BJ (cell line): ENCODE measurements at regions not wholly inside any gene's neighbourhood (a gene's known extent, or its start where the extent isn't known, plus 50 kb on each side); places are given as distances from the start of the nearest gene placed in this dataset.

Source experiments
- CTCF ChIA-PET: fragments of 350-600 bp; formaldehyde crosslinking; extraction: SDS; loops from one replicate; lab custom pipeline; 2021; ENCODE audit warnings: antibody characterized with exemption, inconsistent platforms; lab: Yijun Ruan, JAX
- POLR2A ChIA-PET: fragments of 300-600 bp; sonication (Branson Sonifier 250); formaldehyde crosslinking; extraction: SDS; loops from one replicate; lab custom pipeline; 2021; ENCODE audit warnings: antibody characterized with exemption; lab: Charles Lee
- DNase-seq: peaks from one replicate; pipeline ENCODE4 v3.0.0-alpha.2; 2011; ENCODE audit warnings: low read depth
- H3K27me3 ChIP-seq: 2 replicates; pipeline ENCODE4 v1.6.0; 2011; ENCODE audit warnings: low read length; ENCODE audit not compliant: control insufficient read depth, insufficient read depth
- H3K36me3 ChIP-seq: 2 replicates; pipeline ENCODE4 v1.5.1; 2011; ENCODE audit warnings: low read length; ENCODE audit not compliant: control insufficient read depth, insufficient read depth
- H3K4me3 ChIP-seq: 2 replicates; pipeline ENCODE4 v1.5.1; 2011; ENCODE audit warnings: low read depth, mild to moderate bottlenecking, control low read depth, low read length
- TF ChIP-seq, protein P1 (sequence below): IDR thresholded peaks from 2 replicates; pipeline ENCODE4 v1.5.1; 2011; ENCODE audit warnings: low read depth, mild to moderate bottlenecking, control low read depth, inconsistent platforms, low read length, moderate library complexity; ENCODE audit not compliant: insufficient read depth

GRCh38 chr13:82370316-82370715, 1512.0 kb downstream of the SLITRK1 start:
- ChIA-PET POLR2A (no interaction called here), CTCF (no interaction called here)
- TF ChIP-seq, protein P1, sequence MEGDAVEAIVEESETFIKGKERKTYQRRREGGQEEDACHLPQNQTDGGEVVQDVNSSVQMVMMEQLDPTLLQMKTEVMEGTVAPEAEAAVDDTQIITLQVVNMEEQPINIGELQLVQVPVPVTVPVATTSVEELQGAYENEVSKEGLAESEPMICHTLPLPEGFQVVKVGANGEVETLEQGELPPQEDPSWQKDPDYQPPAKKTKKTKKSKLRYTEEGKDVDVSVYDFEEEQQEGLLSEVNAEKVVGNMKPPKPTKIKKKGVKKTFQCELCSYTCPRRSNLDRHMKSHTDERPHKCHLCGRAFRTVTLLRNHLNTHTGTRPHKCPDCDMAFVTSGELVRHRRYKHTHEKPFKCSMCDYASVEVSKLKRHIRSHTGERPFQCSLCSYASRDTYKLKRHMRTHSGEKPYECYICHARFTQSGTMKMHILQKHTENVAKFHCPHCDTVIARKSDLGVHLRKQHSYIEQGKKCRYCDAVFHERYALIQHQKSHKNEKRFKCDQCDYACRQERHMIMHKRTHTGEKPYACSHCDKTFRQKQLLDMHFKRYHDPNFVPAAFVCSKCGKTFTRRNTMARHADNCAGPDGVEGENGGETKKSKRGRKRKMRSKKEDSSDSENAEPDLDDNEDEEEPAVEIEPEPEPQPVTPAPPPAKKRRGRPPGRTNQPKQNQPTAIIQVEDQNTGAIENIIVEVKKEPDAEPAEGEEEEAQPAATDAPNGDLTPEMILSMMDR = no peak
- DNase-seq = no peak
- Histone ChIP-seq H3K36me3 (no peaks in the 10 kb centered on the region), H3K4me3 (no peak overlapping the region), H3K27me3 (no peaks in the 10 kb centered on the region)

DNA sequence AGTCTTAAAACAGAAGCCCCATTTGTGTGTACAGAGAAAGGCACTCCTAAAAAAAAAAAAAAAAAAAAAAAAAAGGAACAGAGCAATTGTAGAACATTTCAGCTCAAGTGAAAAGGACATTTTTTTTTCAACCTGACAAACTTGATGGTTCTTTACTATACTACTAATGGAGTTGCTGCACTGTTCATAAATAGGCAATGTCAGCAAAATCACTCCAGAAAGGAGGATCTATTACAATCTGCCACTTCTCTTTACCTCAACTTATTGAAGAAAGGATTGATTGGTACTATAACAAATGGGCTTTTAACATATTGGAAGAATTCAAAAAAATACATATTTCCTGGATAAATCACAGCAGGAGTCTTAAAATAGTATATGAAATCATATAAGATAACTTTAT, 1517.7 kb downstream of the SLITRK1 start:
- ChIA-PET CTCF (no interaction called here), POLR2A (no interaction called here)
- no peak for DNase-seq
- TF ChIP-seq, protein P1 = no peak
- H3K27me3 ChIP-seq = no peaks in the 10 kb centered on the region
- no peaks in the 10 kb centered on the region for H3K36me3 ChIP-seq
- H3K4me3 ChIP-seq = no peak overlapping the region

- TF ChIP-seq, protein P1 = no peak
- ChIA-PET POLR2A (no interaction called here), CTCF (no interaction called here)
- Histone ChIP-seq H3K4me3 (no peak overlapping the region), H3K36me3 (no peaks in the 10 kb centered on the region), H3K27me3 (no peaks in the 10 kb centered on the region)
- DNase-seq = no peak
These were observed 1524.0 kb downstream of the SLITRK1 start for GRCh38 chr13:82358284-82358683.

DNA sequence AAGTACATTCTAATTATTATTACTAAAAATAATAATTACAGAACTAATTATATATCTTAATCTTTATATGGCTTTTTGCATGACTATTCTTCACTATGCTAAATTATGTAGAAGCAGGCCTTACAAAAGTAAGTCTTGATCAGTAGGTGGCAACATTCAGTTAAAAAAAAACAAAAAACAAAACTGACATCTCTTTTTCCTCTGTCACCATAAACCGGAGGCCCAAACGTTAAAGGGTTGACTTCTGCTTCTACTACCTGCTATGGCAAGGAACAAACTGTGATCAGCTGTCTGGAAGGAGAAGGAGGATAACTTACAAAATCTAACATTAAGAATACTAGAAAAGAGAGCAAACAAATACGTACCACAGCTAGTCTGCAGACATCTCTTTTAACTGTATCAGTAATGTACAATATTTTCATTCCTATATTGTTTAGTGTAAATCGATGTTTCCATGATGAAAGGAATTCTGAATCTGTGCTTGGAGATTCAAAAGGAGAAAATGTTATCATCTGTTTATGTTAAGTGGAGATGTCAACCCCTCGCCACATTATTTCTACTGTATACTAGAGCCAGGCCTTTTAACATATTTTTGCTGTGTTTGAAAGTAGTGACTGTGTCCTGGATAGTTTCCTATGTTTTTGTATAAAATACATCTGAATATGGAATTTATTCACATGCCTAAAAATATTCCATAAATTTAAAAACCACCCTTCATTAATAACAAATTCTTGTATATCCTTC, 1525.4 kb downstream of the SLITRK1 start:
- TF ChIP-seq, protein P1 = peak; percentile 3; the same call in 1 of the 2 replicates
- no peaks in the 10 kb centered on the region for H3K36me3 ChIP-seq
- POLR2A ChIA-PET = no interaction called here
- H3K4me3 ChIP-seq = no peak overlapping the region
- DNase-seq = no peak
- CTCF ChIA-PET = no interaction called here
- no peaks in the 10 kb centered on the region for H3K27me3 ChIP-seq

GRCh38 chr13:82344867-82345266, 1537.4 kb downstream of the SLITRK1 start:
- Histone ChIP-seq H3K27me3 (no peaks in the 10 kb centered on the region), H3K4me3 (no peak overlapping the region), H3K36me3 (no peaks in the 10 kb centered on the region)
- TF ChIP-seq, protein P1 = no peak
- ChIA-PET CTCF (no interaction called here), POLR2A (interaction anchor here (0.6 kb wide), 1 partner anchor 1602 kb away, joined by 3 read pairs; no protein-coding TSS in a partner anchor)
- no peak for DNase-seq
